Esophagus (tissue), 2 donors: ENCODE measurements at regions not wholly inside any gene's neighbourhood (a gene's known extent, or its start where the extent isn't known, plus 50 kb on each side); places are given as distances from the start of the nearest gene placed in this dataset.

ENCODE experiments used
- H3K27ac ChIP-seq, 2 donors: one replicate each; pipeline ENCODE4 v1.5.1; 2013; ENCODE audit warnings: low read depth in 2 of 2, mild to moderate bottlenecking in 2 of 2, inconsistent platforms in 1 of 2, low read length in 1 of 2, moderate library complexity in 1 of 2
- H3K27me3 ChIP-seq, 2 donors: one replicate each; pipeline ENCODE4 v1.6.1; 2013; ENCODE audit warnings: low read length in 2 of 2, control low read depth in 1 of 2, mild to moderate bottlenecking in 1 of 2; ENCODE audit not compliant: insufficient read depth in 2 of 2, control insufficient read depth in 1 of 2
- H3K36me3 ChIP-seq, 2 donors: one replicate each; pipeline ENCODE4 v1.6.1; 2013; ENCODE audit warnings: low read length in 1 of 2; ENCODE audit not compliant: control insufficient read depth in 2 of 2, insufficient read depth in 2 of 2
- H3K4me1 ChIP-seq, 2 donors: one replicate each; pipeline ENCODE4 v1.6.1; 2013; ENCODE audit warnings: low read length in 1 of 2; ENCODE audit not compliant: control insufficient read depth in 2 of 2, insufficient read depth in 2 of 2
- H3K4me3 ChIP-seq, 2 donors: one replicate each; pipeline ENCODE4 v1.5.1; 2013; ENCODE audit warnings: low read length in 2 of 2, mild to moderate bottlenecking in 2 of 2, low read depth in 1 of 2, moderate library complexity in 1 of 2
- H3K9me3 ChIP-seq, 2 donors: one replicate each; pipeline ENCODE4 v1.6.1; 2013; ENCODE audit warnings: mild to moderate bottlenecking in 2 of 2, low read depth in 1 of 2, low read length in 1 of 2, moderate library complexity in 1 of 2; ENCODE audit not compliant: control insufficient read depth in 2 of 2, insufficient read depth in 1 of 2
- WGBS, 2 donors: extraction: QIAGEN DNeasy Blood & Tissue Kit; methylation state at CpG; one replicate each; pipeline ENCODE4 v1.1.7; 2013; 5-methylcytosine and 5-hydroxymethylcytosine counted together
- donor health status: healthy with polysubstance abuse.
- donor health status: Bipolar disorder and iron deficiency.

DNA sequence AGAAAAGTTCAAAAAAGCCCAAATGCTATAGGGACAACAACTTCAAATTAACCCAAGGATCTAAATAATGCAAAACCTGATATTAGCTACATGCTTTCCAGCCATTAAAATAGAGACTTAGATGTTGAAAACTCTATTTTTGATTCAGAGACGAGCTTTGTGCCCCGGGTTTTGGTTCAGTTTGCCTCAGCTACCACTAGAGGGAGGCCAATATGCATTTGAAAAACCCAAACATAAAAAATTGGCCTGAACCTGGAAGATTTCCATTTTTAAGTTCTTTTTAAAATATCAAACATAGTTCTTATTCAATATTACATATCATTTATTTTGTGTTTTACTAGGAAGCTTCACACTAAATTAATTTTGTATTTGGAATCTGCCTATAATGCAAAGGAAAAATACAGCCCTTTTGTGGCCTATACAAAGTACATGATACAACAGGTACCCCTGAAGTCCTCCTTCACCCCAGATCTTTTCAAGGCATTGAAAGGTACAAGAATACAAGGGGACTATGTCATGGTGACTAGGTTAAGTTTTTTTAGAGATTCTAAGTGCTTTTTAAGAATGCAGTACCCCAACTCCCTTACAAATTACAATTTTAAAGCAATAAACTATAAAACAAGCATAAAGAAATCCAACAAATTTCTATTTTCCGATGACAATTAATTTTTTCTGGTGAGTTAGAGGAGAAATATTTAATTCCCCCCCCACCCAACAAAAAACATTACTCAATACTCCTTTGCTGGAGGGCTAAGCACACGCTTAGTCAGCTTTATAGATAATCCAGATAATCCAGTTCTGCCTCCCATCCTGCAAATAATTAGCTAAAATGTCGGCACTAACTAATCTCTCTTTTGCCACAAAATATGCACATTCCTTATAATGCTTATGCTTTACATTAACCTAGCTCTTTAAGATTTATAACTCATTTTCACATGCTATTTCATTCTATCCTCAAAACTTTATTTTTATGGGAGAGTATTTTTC is 97.7 kb upstream of the PTPN13 start:
- H3K27ac ChIP-seq = no peak overlapping the region

GRCh38 chr4:86497131-86497530 is 97.0 kb upstream of the PTPN13 start:
- no peaks in the 10 kb centered on the region for H3K27me3 ChIP-seq
- peaks cover 0 to 4% of the 10 kb centered on the region in 2 donors for H3K4me1 ChIP-seq
- peak overlapping the region in 1 of 2 donors; percentile 24 for H3K27ac ChIP-seq
- no peak overlapping the region for H3K4me3 ChIP-seq
- H3K9me3 ChIP-seq = no peaks in the 10 kb centered on the region
- H3K36me3 ChIP-seq = no peaks in the 10 kb centered on the region
- WGBS, 2 donors = 37 to 38% methylated on average over 2 of the region's 2 CpGs

More for the DNA sequence above, 97.7 kb upstream of the PTPN13 start:
- Histone ChIP-seq H3K27me3 (no peaks in the 10 kb centered on the region), H3K36me3 (no peaks in the 10 kb centered on the region), H3K4me1 (peaks cover 0 to 4% of the 10 kb centered on the region in 2 donors), H3K9me3 (no peaks in the 10 kb centered on the region), H3K4me3 (no peak overlapping the region)
- WGBS, 2 donors = 24 to 29% methylated on average over 5 of the region's 5 CpGs

GRCh38 chr4:86497980-86498862 is 95.9 kb upstream of the PTPN13 start:
- Histone ChIP-seq H3K4me1 (peaks cover 0 to 4% of the 10 kb centered on the region in 2 donors), H3K4me3 (no peak overlapping the region), H3K9me3 (no peaks in the 10 kb centered on the region), H3K27ac (peak overlapping the region in 1 of 2 donors; percentile 13), H3K27me3 (no peaks in the 10 kb centered on the region), H3K36me3 (no peaks in the 10 kb centered on the region)
- 28% methylated on average over 5 of the region's 5 CpGs for WGBS, 2 donors

DNA sequence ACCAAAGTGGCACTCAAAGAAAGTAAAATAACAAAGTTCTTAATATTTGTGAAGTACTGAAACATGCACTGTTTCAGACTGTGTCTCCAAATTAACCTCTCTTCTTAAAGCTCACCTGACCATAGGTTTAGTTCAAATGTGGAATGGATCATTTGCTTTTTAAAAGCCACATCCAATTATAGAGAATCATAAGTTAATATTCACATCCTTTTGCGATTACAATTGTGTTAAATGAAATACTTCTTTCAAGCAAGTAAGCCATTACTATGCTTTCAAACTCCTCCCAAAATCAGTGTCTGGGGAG is 95.3 kb upstream of the PTPN13 start:
- Histone ChIP-seq H3K36me3 (no peaks in the 10 kb centered on the region), H3K27ac (peak overlapping the region in 1 of 2 donors; percentile 34), H3K4me1 (peaks cover 0 to 4% of the 10 kb centered on the region in 2 donors), H3K4me3 (no peak overlapping the region), H3K27me3 (no peaks in the 10 kb centered on the region), H3K9me3 (no peaks in the 10 kb centered on the region)
- 43 to 46% methylated on average over 1 of the region's 1 CpG for WGBS, 2 donors

DNA sequence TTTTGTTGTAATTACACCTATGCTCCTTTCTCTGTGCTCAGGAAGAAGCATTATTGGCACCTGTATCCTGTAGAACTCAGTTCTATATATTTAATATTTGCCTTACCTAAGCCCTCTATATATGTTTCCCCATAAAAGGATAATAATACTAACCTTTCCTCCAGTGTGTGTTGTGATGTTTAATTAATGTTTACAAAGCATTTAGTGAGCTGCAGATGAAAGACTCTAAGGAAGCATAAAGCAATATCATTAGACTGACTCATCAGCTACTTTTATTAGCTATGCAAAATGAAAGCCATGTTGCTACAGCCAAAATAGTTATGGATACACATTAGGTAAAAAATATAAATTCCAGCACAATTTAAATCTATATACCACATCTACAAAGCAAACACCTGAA is 93.6 kb upstream of the PTPN13 start:
- Histone ChIP-seq H3K27ac (no peak overlapping the region), H3K4me3 (no peak overlapping the region)

GRCh38 chr4:86502081-86502480 is 92.0 kb upstream of the PTPN13 start:
- Histone ChIP-seq H3K4me1 (peaks cover 0 to 4% of the 10 kb centered on the region in 2 donors), H3K9me3 (no peaks in the 10 kb centered on the region), H3K36me3 (no peaks in the 10 kb centered on the region), H3K27me3 (no peaks in the 10 kb centered on the region), H3K4me3 (no peak overlapping the region), H3K27ac (no peak overlapping the region)
- WGBS, 2 donors = 84 to 87% methylated on average over 2 of the region's 2 CpGs

More for the DNA sequence above, 93.6 kb upstream of the PTPN13 start:
- no peaks in the 10 kb centered on the region for H3K9me3 ChIP-seq
- peaks cover 0 to 4% of the 10 kb centered on the region in 2 donors for H3K4me1 ChIP-seq
- no peaks in the 10 kb centered on the region for H3K36me3 ChIP-seq
- H3K27me3 ChIP-seq = no peaks in the 10 kb centered on the region

DNA sequence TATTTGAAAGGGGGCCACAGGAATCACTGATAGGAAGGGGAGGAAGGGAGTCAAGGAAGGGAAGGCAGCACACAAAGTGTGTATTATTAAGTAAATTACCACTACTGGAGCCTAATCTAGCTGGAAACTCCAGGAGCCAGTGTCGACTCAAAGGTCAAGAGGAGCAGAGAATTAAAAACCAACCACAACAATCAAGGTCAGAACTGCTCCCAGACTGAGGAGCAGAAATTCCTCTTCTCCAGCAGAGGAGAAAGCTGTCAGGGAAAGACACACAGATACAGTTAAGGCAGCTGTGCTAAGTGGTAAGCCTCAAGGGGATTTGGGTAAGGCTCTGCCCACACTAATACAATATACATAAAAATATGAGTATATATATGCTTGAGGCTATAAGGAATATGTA is 87.5 kb upstream of the PTPN13 start:
- Histone ChIP-seq H3K4me1 (no peaks in the 10 kb centered on the region), H3K27ac (no peak overlapping the region), H3K36me3 (no peaks in the 10 kb centered on the region), H3K27me3 (no peaks in the 10 kb centered on the region), H3K9me3 (no peaks in the 10 kb centered on the region), H3K4me3 (no peak overlapping the region)
- 39 to 46% methylated on average over 1 of the region's 1 CpG for WGBS, 2 donors

DNA sequence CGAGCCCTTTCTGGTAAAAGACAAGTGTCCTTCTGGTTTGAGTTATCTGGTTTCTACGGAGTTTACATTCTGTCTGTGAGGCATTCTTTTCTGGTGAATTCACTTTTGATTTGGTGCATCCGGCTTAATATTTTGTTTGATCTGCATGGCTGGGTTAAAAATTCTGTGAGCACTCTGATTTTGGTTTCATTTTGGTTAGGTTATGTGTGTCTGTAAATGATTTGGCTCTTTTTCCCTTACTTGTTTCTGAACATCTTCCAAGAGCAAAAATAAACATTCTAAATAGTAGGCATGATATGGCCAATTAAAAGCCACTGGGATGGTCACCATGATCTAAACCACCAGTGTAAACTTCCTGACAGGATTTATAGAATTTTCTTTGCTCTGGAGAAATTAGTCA is 85.7 kb upstream of the PTPN13 start:
- Histone ChIP-seq H3K9me3 (no peaks in the 10 kb centered on the region), H3K36me3 (no peaks in the 10 kb centered on the region), H3K27ac (no peak overlapping the region), H3K4me1 (no peaks in the 10 kb centered on the region), H3K4me3 (no peak overlapping the region), H3K27me3 (no peaks in the 10 kb centered on the region)
- WGBS, 2 donors = 30 to 36% methylated on average over 3 of the region's 3 CpGs

DNA sequence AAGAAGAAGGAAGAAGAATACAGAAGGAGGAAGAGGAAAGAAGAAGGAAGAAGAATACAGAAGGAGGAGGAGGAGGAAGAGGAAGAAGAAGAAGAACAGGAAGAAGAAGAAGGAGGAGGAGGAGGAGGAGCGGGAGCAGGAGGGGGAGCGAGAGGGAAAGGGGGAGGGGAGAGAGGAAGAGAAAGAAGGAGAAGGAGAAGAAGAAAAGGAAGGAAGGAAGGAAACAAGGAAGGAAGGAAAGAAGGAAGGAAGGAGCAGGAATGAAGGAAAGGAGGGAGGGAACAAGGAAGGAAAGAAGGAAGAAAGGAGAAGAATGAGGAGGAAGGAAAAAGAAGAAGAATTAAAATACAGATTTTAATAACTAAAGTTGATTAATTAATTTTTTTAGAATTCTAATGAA is 82.5 kb upstream of the PTPN13 start:
- Histone ChIP-seq H3K27ac (no peak overlapping the region), H3K4me1 (no peaks in the 10 kb centered on the region), H3K27me3 (no peaks in the 10 kb centered on the region), H3K36me3 (no peaks in the 10 kb centered on the region), H3K4me3 (no peak overlapping the region), H3K9me3 (no peaks in the 10 kb centered on the region)
- 91% methylated on average over 2 of the region's 2 CpGs for WGBS, 2 donors
